K562 (cell line): ENCODE measurements at regions not wholly inside any gene's neighbourhood (a gene's known extent, or its start where the extent isn't known, plus 50 kb on each side); places are given as distances from the start of the nearest gene placed in this dataset.

ENCODE experiments used
- FOXA1 ChIP-seq: fragments of 450-650 bp; IDR thresholded peaks from 2 replicates; pipeline ENCODE4 v1.6.1; 2016; ENCODE audit warnings: mild to moderate bottlenecking, borderline replicate concordance
- GABPA ChIP-seq: fragments of 200-800 bp; sonication (Bioruptor generic); conservative IDR thresholded peaks from 2 replicates; pipeline ENCODE4 v1.6.1; 2016; ENCODE audit warnings: low read depth, missing genetic modification characterization, missing compliant biosample characterization
- NR1H2 ChIP-seq: sonication (generic); formaldehyde crosslinking; IDR thresholded peaks from 2 replicates; pipeline ENCODE4 v1.4.0; 2020; ENCODE audit warnings: mild to moderate bottlenecking, missing genetic modification reagents
- NR3C1 ChIP-seq: sonication (generic); formaldehyde crosslinking; IDR thresholded peaks from 2 replicates; pipeline ENCODE4 v1.8.1; 2022; ENCODE audit warnings: missing genetic modification reagents
- PPARD ChIP-seq: fragments of 250-450 bp; sonication (Bioruptor Pico); IDR thresholded peaks from 2 replicates; pipeline ENCODE4 v1.8.0; 2022; ENCODE audit warnings: inconsistent platforms, mild to moderate bottlenecking, moderate library complexity
- TF ChIP-seq, protein P1 (sequence below): sonication (generic); formaldehyde crosslinking; IDR thresholded peaks from 2 replicates; pipeline ENCODE4 v1.8.0; 2023; ENCODE audit warnings: mild to moderate bottlenecking, missing genetic modification reagents

DNA sequence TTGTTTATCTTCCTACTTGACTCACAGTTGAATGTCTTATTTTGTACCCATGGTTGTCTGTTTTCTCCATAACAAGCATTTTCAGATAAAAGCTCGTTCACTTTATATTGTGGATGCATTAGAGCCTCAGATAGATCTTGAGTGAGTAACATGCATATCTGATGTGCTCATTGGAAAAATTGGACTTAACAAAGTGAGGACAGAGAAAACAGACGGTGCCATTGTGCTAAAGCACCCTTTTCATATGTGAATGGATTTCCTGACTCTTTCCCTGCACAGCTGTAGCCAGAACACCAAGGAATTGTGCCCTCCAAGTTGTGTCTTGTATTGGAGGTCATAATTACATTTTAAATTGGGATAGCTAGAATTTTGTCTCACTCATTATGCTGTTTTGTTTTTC is 325.8 kb upstream of the MEF2C start:
- TF ChIP-seq, protein P1, sequence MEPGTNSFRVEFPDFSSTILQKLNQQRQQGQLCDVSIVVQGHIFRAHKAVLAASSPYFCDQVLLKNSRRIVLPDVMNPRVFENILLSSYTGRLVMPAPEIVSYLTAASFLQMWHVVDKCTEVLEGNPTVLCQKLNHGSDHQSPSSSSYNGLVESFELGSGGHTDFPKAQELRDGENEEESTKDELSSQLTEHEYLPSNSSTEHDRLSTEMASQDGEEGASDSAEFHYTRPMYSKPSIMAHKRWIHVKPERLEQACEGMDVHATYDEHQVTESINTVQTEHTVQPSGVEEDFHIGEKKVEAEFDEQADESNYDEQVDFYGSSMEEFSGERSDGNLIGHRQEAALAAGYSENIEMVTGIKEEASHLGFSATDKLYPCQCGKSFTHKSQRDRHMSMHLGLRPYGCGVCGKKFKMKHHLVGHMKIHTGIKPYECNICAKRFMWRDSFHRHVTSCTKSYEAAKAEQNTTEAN: no peak
- TF ChIP-seq NR3C1 (CRISPR knock-in tag) (no peak), NR1H2 (CRISPR knock-in tag) (no peak), PPARD (no peak), FOXA1 (no peak), GABPA (tag) (no peak)
